Adrenal gland (tissue), 5 donors: ENCODE measurements at regions not wholly inside any gene's neighbourhood (a gene's known extent, or its start where the extent isn't known, plus 50 kb on each side); places are given as distances from the start of the nearest gene placed in this dataset.

Source experiments
- CTCF ChIP-seq, 6 experiments: fragments of 450-650 bp in 4 of 6; fragments of 200-600 bp in 2 of 6; sonication (generic) in 1 of 6; IDR thresholded peaks; 1 replicate in 5 of 6; 2 replicates in 1 of 6; pipeline versions ENCODE4 v1.5.1 to v1.8.0; 2016 to 2021; ENCODE audit warnings: antibody characterized with exemption in 6 of 6, mild to moderate bottlenecking in 2 of 6, moderate library complexity in 1 of 6
- POLR2A ChIP-seq, 2 donors: fragments of 450-650 bp; IDR thresholded peaks; one replicate each; pipeline ENCODE4 v1.6.1; 2017; ENCODE audit warnings: antibody characterized with exemption in 2 of 2, mild to moderate bottlenecking in 2 of 2, moderate library complexity in 1 of 2
- donor health status: DM: no; HTN: no; CAD: no.

- no peak for TF ChIP-seq CTCF (IDR thresholded peaks at IDR 0.05)
- TF ChIP-seq POLR2A (IDR thresholded peaks at IDR 0.05) = no peak
These were observed 728.5 kb upstream of the NDST4 start for GRCh38 chr4:115841871-115842270.
